Testis (tissue), 2 donors: ENCODE measurements at regions not wholly inside any gene's neighbourhood (a gene's known extent, or its start where the extent isn't known, plus 50 kb on each side); places are given as distances from the start of the nearest gene placed in this dataset.

ENCODE experiments used
- POLR2A ChIP-seq: fragments of 450-650 bp; IDR thresholded peaks from one replicate; pipeline ENCODE4 v1.6.1; 2017; ENCODE audit warnings: antibody characterized with exemption, mild to moderate bottlenecking, moderate library complexity
- TF ChIP-seq, protein P1 (sequence below), 3 experiments: fragments of 450-650 bp in 2 of 3; fragments of 200-600 bp in 1 of 3; sonication (generic) in 1 of 3; IDR thresholded peaks; one replicate each; pipeline ENCODE4 v1.5.1; 2016 to 2019; ENCODE audit warnings: antibody characterized with exemption in 3 of 3, mild to moderate bottlenecking in 2 of 3, moderate library complexity in 1 of 3

DNA sequence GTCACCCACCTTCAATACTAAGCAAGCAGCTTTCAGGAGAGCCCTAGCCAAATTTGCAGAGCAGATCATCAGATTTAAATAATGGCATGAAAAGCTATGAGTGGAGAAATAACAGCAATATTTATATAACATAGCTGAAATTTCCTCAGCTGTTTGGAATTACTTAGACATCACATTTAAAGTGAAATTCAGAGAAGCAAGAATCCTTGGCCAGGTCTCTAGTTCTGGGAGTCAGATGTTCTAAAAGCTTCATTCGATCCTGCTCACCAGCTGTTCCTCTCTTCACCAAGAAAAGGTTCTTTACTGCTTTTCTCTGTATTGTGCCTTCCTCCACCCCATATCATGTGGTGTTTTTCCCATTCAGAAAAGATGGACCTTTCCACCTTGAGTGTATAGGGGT, 152.3 kb upstream of the JAG1 start:
- TF ChIP-seq, protein P1, sequence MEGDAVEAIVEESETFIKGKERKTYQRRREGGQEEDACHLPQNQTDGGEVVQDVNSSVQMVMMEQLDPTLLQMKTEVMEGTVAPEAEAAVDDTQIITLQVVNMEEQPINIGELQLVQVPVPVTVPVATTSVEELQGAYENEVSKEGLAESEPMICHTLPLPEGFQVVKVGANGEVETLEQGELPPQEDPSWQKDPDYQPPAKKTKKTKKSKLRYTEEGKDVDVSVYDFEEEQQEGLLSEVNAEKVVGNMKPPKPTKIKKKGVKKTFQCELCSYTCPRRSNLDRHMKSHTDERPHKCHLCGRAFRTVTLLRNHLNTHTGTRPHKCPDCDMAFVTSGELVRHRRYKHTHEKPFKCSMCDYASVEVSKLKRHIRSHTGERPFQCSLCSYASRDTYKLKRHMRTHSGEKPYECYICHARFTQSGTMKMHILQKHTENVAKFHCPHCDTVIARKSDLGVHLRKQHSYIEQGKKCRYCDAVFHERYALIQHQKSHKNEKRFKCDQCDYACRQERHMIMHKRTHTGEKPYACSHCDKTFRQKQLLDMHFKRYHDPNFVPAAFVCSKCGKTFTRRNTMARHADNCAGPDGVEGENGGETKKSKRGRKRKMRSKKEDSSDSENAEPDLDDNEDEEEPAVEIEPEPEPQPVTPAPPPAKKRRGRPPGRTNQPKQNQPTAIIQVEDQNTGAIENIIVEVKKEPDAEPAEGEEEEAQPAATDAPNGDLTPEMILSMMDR (IDR thresholded peaks at IDR 0.05), result no peak
- no peak for TF ChIP-seq POLR2A
